NCI-H2227 treated with DMSO at 0.1 percent for 48 hours (cell line): ENCODE measurements at regions not wholly inside any gene's neighbourhood (a gene's known extent, or its start where the extent isn't known, plus 50 kb on each side); places are given as distances from the start of the nearest gene placed in this dataset.

ENCODE experiments used
- DNase-seq: peaks from one replicate; lab custom pipeline; 2025; lab: John Stamatoyannopoulos, UW

GRCh38 chr9:116039893-116040292 lies 113.7 kb upstream of the PAPPA start:
- DNase-seq = no peak

GRCh38 chr9:116042321-116042720 lies 111.3 kb upstream of the PAPPA start:
- no peak for DNase-seq

- no peak for DNase-seq
Measured at GRCh38 chr9:116045083-116045482, 108.5 kb upstream of the PAPPA start.

- DNase-seq = no peak
Measured at GRCh38 chr9:116048081-116048480, 105.5 kb upstream of the PAPPA start.

GRCh38 chr9:116049456-116049855 lies 104.1 kb upstream of the PAPPA start:
- DNase-seq = no peak

GRCh38 chr9:116051528-116051927 lies 102.1 kb upstream of the PAPPA start:
- no peak for DNase-seq

GRCh38 chr9:116055536-116055935 lies 98.1 kb upstream of the PAPPA start:
- no peak for DNase-seq

- DNase-seq = no peak
Measured at GRCh38 chr9:116057371-116057770, 96.2 kb upstream of the PAPPA start.

DNA sequence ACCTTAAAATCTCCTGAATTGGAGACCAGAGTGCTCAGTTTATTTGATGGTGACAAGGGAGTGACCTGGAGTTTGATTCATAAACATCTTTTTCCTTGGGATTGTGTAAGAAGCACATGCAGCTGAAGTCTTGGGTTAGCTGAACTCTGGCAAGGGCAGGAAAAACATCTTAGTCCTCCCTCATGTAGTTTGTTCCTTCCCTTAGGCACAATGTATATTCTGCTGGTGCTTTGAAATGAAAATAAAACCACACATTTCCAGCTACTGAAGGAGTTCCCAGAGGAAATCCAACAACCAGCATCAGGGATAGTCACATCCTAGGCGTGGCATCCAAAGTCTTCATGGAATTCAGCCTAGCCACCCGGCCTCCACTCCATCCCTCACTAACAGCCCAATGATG lies 95.2 kb upstream of the PAPPA start:
- no peak for DNase-seq

DNA sequence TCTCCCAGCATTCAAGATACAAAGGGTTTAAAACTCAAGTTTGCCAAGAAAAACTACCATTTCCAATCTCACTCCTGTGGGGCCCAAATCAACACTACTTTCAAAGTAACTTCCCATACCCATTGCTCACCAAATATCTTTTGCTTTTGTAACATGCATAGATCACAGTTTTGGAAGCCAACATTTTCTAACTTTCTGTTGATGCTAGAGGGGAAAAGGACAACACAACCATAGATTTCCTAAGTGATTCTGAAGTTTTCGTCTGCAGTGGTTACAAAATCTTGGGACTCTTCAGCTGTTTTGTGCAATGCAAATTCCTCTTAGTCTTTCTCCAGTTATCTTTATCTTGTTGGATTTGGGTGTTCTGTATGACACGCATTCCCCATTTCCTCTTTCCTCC lies 94.1 kb upstream of the PAPPA start:
- no peak for DNase-seq

DNA sequence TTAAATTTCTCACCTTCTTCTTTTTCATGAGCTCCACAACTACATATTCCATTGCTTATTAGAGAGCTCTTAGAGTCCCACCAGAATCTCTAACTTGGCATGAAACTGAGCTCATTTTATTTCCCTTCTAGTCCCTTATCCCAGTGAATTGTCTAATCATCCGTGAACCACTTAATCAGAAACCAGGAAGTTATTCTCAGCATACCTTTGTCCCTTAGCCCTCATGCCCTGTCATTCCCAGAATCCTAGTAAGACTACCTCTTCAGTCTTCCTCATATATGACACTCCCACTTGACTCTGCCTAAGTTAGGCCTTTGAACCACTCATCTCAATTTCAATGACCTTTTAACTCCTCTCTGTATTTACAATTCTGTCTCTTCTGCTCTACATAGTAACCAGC lies 93.0 kb upstream of the PAPPA start:
- no peak for DNase-seq

- no peak for DNase-seq
Measured at GRCh38 chr9:116061546-116062205, 91.9 kb upstream of the PAPPA start.

- DNase-seq = no peak
Measured at GRCh38 chr9:116062206-116062550, 91.4 kb upstream of the PAPPA start.

GRCh38 chr9:116064970-116065369 lies 88.6 kb upstream of the PAPPA start:
- no peak for DNase-seq

- DNase-seq = no peak
Measured at GRCh38 chr9:116066221-116066620, 87.4 kb upstream of the PAPPA start.

GRCh38 chr9:116067566-116067965 lies 86.0 kb upstream of the PAPPA start:
- no peak for DNase-seq

DNA sequence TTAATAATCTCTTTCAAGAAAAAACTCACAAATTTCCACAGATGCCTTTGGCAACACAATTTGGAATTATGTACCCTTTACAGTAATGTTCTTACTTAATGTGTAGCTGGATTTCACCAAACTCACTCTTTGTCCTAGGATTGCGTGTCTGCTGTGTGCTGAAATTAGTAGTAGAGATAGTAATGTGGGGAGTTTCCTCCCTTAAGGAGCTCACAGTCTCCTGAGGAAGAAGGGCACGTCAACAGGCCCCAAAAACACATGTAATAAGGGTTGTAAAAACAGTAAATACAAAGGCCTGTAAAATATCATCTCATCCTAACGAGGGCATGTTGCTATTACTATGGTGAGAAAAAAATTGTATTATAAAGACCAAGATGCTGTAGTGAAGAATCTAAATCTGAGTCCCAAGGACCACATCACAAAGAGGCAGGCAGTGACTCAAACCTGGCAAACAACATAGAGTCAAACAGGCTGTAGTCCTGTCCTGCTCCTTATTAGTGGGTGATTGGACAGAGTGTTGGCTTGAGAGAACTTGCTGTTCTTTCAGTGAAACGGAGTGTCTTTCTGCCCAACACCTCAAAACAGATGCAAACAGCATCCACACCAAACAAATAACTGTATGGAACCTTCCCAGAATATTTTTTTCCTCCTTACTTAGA lies 83.2 kb upstream of the PAPPA start:
- DNase-seq = no peak

GRCh38 chr9:116072046-116072445 lies 81.5 kb upstream of the PAPPA start:
- no peak for DNase-seq

DNA sequence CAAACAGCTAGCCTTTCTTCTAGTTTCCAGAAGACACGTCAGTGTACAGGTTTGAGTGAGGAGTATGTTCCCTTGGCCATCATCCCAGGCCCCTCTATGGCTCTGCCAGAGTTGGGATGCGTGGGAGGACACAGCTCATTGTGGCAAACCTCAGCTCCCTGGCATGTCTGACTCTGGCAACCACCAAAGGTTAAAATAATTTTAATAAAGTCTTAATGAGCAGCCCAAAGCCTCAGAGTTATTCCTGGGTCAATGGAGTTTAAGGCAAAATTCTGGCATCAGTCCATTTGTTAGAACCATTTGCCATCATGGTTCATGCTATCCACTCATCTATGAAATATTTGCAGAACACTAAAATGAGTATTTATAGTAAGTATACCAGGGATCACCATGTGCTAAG lies 79.8 kb upstream of the PAPPA start:
- DNase-seq = no peak

GRCh38 chr9:116074658-116075057 lies 78.9 kb upstream of the PAPPA start:
- DNase-seq = no peak

DNA sequence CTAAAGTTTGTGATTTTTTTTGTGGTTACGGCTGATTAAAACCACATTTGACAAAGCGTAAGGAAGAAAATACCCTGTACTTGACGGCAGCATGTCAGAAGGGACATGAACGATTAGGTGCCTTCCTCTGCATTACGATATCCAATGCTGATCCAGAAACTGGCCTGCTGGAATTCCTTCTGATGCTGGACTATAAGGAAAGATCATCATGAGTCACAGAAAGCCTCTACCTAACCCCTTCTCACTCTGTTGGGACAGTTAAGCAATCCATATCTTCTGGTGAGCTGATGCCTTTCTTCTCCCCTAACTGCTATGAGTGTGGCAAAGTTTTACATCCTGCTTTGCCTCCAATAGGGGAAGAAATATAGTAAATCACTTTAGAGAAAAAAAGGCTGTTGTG lies 78.4 kb upstream of the PAPPA start:
- DNase-seq = no peak

GRCh38 chr9:116078640-116079039 lies 75.0 kb upstream of the PAPPA start:
- no peak for DNase-seq

DNA sequence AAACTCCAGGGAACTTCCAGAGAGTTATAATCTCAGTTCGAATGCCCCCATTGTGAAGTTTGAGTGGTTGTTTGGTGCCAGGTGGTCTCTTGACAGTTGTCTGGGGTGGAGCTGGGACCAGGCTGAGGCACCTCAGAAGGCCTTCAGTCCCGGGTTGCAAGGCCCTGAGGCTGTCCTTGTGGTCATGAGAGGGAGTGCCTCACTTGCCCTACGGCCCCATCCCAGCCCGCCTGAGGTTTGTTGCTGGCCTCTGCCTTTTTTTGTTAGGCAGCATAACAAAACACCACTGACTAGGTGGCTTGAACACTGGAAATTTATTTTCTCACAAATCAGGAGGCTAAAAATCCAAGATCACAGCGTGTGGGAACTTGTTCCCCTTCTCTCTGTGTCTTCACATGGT lies 73.0 kb upstream of the PAPPA start:
- DNase-seq = no peak

DNA sequence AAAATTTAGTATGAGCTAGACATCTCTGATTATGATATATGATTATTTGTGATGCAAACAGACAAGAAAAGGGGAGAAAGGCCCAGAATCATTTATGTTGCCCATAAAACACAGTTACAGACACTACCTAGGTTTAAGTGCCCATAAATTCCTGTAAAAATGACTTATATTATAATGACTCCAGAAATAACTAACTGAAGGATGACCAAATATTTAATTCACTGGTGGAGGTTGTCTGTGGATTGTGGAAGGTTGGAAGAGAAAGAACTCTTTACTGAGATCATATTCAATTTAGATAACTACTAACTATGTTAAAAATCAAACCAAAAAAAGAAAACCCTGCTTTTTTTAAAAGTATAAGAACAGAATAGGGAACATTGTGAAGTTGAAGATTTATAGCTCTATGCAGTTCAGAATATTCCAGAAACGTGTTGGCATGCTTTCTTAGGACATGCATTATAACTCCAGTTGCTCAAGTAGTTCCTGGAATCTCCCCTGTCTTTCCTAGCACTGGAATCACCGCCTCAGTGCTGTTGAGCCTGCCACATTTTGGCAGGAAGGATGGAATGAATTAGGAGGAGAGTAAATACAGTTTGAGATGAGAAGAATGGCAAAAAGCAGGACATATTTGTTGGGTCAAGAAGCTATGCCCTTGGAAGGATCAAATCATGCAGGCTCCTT lies 72.0 kb upstream of the PAPPA start:
- no peak for DNase-seq
